ENCODE measurements at regions not wholly inside any gene's neighbourhood (a gene's known extent, or its start where the extent isn't known, plus 50 kb on each side); places are given as distances from the start of the nearest gene placed in this dataset.

- TF ChIP-seq CTCF (IDR thresholded peaks at IDR 0.05) (no peak), POLR2A (IDR thresholded peaks at IDR 0.05) (no peak)
These were observed 1352.9 kb downstream of the NCAM2 start for GRCh38 chr21:22351076-22351475.

Data from uterus (tissue), 2 donors.